A549 (cell line): ENCODE measurements at regions not wholly inside any gene's neighbourhood (a gene's known extent, or its start where the extent isn't known, plus 50 kb on each side); places are given as distances from the start of the nearest gene placed in this dataset.

ENCODE experiments used
- CBX2 ChIP-seq: fragments of 200-600 bp; sonication (generic); IDR thresholded peaks from 2 replicates; pipeline ENCODE4 v1.6.1; 2016; ENCODE audit warnings: low read depth, mild to moderate bottlenecking, borderline replicate concordance
- CTCF ChIP-seq: fragments of >200 bp; sonication (Bioruptor Twin); formaldehyde crosslinking; IDR thresholded peaks from 3 replicates; pipeline ENCODE4 v1.5.1; 2016
- GATA3 ChIP-seq: IDR thresholded peaks from 2 replicates; pipeline ENCODE4 v1.6.1; 2012; ENCODE audit warnings: borderline replicate concordance
- HMGXB4 ChIP-seq: fragments of 250-450 bp; sonication (Bioruptor Pico); IDR thresholded peaks from 2 replicates; pipeline ENCODE4 v1.5.0; 2021; ENCODE audit warnings: mild to moderate bottlenecking, moderate library complexity, borderline replicate concordance
- KDM5A ChIP-seq: fragments of 200-600 bp; sonication (generic); IDR thresholded peaks from 2 replicates; pipeline ENCODE4 v1.6.1; 2016; ENCODE audit warnings: antibody characterized with exemption, mild to moderate bottlenecking
- POLR2A ChIP-seq: IDR thresholded peaks from 2 replicates; pipeline ENCODE4 v1.6.1; 2012; ENCODE audit warnings: mild to moderate bottlenecking, low read length
- RAD21 ChIP-seq, 2 experiments: fragments of >200 bp in 1 of 2; sonication (Bioruptor Twin) in 1 of 2; formaldehyde crosslinking in 1 of 2; IDR thresholded peaks in 1 of 2; conservative IDR thresholded peaks in 1 of 2; 2 replicates in 1 of 2; 3 replicates in 1 of 2; pipeline ENCODE4 v1.6.1; 2012 to 2018; ENCODE audit warnings: inconsistent platforms in 1 of 2
- SREBF2 ChIP-seq: fragments of 450-650 bp; IDR thresholded peaks from 2 replicates; pipeline ENCODE4 v1.6.1; 2014; ENCODE audit warnings: mild to moderate bottlenecking, moderate library complexity
- ZC3H11A ChIP-seq: fragments of 450-650 bp; IDR thresholded peaks from 2 replicates; pipeline ENCODE4 v1.6.1; 2014; ENCODE audit warnings: antibody characterized with exemption, mild to moderate bottlenecking
- TF ChIP-seq, protein P1 (sequence below): fragments of 450-650 bp; IDR thresholded peaks from 2 replicates; pipeline ENCODE4 v1.6.1; 2014; ENCODE audit warnings: antibody characterized with exemption

GRCh38 chr9:107142430-107142829, 140.6 kb upstream of the RAD23B start:
- TF ChIP-seq CTCF (no peak), CBX2 (no peak), SREBF2 (no peak), POLR2A (no peak), KDM5A (no peak), HMGXB4 (CRISPR knock-in tag) (no peak), RAD21 (conservative IDR thresholded peaks at IDR 0.05 in 1 of 2, IDR thresholded peaks at IDR 0.05 in 1 of 2) (no peak), ZC3H11A (no peak), GATA3 (no peak)
- TF ChIP-seq, protein P1, sequence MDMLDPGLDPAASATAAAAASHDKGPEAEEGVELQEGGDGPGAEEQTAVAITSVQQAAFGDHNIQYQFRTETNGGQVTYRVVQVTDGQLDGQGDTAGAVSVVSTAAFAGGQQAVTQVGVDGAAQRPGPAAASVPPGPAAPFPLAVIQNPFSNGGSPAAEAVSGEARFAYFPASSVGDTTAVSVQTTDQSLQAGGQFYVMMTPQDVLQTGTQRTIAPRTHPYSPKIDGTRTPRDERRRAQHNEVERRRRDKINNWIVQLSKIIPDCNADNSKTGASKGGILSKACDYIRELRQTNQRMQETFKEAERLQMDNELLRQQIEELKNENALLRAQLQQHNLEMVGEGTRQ, result no peak
